ENCODE measurements at regions not wholly inside any gene's neighbourhood (a gene's known extent, or its start where the extent isn't known, plus 50 kb on each side); places are given as distances from the start of the nearest gene placed in this dataset.

GRCh38 chr1:99589186-99589636, 56.7 kb upstream of the PALMD start:
- TF ChIP-seq CTCF (IDR thresholded peaks at IDR 0.05; ENCODE audit: low read depth, low read length) (no peak), POLR2A (IDR thresholded peaks at IDR 0.05; ENCODE audit: extremely low read depth, insufficient read length) (no peak), MYC (IDR thresholded peaks at IDR 0.05; ENCODE audit: low read depth, low read length) (no peak), MAX (IDR thresholded peaks at IDR 0.05; ENCODE audit: low read depth, low read length) (no peak)
